HG03575 (cell line): ENCODE measurements at regions not wholly inside any gene's neighbourhood (a gene's known extent, or its start where the extent isn't known, plus 50 kb on each side); places are given as distances from the start of the nearest gene placed in this dataset.

Source experiments
- ATAC-seq: cut with Tn5 transposase; IDR thresholded peaks from one replicate; pipeline ENCODE4 v1.9.1; 2021; ENCODE audit not compliant: unreplicated experiment, insufficient number of reproducible peaks, low FRiP score; ENCODE audit errors: extremely low read depth

- ATAC-seq: no peak
These were observed 144.1 kb downstream of the CD47 start for GRCh38 chr3:107946700-107947099.

- ATAC-seq: no peak
These were observed 145.3 kb downstream of the CD47 start for GRCh38 chr3:107945417-107946094.

GRCh38 chr3:107943786-107944523 is 146.9 kb downstream of the CD47 start:
- no peak for ATAC-seq

- no peak for ATAC-seq
These were observed 147.7 kb downstream of the CD47 start for GRCh38 chr3:107942951-107943749.

- no peak for ATAC-seq
These were observed 148.6 kb downstream of the CD47 start for GRCh38 chr3:107942244-107942643.

- ATAC-seq: no peak
These were observed 151.0 kb downstream of the CD47 start for GRCh38 chr3:107939691-107940442.

GRCh38 chr3:107938143-107938542 is 152.7 kb downstream of the CD47 start:
- ATAC-seq: no peak

GRCh38 chr3:107934808-107935207 is 156.0 kb downstream of the CD47 start:
- no peak for ATAC-seq

- ATAC-seq: no peak
These were observed 157.4 kb downstream of the CD47 start for GRCh38 chr3:107933450-107933849.

GRCh38 chr3:107931326-107931725 is 159.5 kb downstream of the CD47 start:
- no peak for ATAC-seq

GRCh38 chr3:107929088-107929487 is 161.7 kb downstream of the CD47 start:
- ATAC-seq: no peak

GRCh38 chr3:107928084-107928445 is 162.8 kb downstream of the CD47 start:
- ATAC-seq: no peak

- ATAC-seq: peak; percentile 61
These were observed 163.3 kb downstream of the CD47 start for GRCh38 chr3:107927361-107928083.

- no peak for ATAC-seq
These were observed 165.0 kb downstream of the CD47 start for GRCh38 chr3:107925851-107926250.

- ATAC-seq: no peak
These were observed 169.8 kb downstream of the CD47 start for GRCh38 chr3:107921038-107921437.

GRCh38 chr3:107920538-107920937 is 170.3 kb downstream of the CD47 start:
- no peak for ATAC-seq

GRCh38 chr3:107919239-107919638 is 171.6 kb downstream of the CD47 start:
- ATAC-seq: no peak

- ATAC-seq: no peak
These were observed 174.7 kb downstream of the CD47 start for GRCh38 chr3:107916171-107916570.

- no peak for ATAC-seq
These were observed 175.1 kb downstream of the CD47 start for GRCh38 chr3:107915706-107916105.
